GM19468 (cell line): ENCODE measurements at regions not wholly inside any gene's neighbourhood (a gene's known extent, or its start where the extent isn't known, plus 50 kb on each side); places are given as distances from the start of the nearest gene placed in this dataset.

Experiments
- ATAC-seq: cut with Tn5 transposase; IDR thresholded peaks from one replicate; pipeline ENCODE4 v1.9.1; 2021; ENCODE audit warnings: mild to moderate bottlenecking, moderate library complexity, moderate number of reproducible peaks; ENCODE audit not compliant: unreplicated experiment; ENCODE audit errors: extremely low read depth

DNA sequence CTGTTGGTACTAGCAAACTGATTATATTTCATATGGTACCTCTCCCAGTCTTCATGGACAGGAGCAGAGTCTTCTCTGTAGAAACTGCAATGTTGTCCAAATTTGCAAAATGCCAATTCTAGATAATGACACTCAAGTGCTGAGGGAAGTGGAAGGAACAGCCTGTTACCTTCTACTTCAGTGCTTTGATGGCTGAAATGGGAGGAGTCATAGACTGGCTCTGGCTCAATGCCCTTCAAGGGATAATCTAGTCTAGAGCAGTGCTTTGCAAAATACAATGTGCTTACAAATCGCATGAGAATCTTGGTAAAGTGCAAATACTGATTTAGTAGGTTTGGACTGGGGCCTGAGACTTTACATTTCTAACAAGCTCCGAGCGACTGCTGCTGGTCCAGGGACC is 51.7 kb upstream of the ACP3 start:
- ATAC-seq: no peak

DNA sequence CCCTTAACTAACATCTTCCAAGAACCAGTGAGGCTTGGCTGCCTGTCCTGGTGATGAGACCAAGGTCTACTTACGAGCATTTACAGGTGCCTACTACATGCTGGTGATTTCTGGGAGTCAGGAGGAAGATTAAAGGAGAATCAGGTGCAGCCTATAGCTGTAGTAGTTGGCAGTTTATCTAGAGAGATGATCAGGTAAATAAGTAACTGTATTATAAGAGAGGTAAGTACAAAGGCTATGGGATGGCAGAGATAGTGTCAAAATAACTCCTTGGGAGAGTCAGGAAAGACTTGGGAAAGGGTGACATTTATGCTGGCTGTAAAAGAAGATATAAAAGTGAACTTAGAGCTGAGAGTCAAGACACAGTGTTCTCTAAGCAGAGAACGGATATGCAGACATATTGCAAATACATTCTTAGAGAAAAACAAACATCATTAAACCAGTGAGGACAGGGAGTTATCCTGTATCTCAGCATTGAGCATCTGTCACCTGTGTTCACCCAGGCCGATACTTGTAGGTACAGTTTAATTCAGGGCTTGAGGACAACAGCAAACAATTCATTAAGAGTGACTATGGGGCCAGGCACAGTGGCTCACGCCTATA is 49.7 kb upstream of the ACP3 start:
- ATAC-seq: no peak
